Naive thymus-derived CD8-positive, alpha-beta T cell (primary cell): ENCODE measurements at regions not wholly inside any gene's neighbourhood (a gene's known extent, or its start where the extent isn't known, plus 50 kb on each side); places are given as distances from the start of the nearest gene placed in this dataset.

Experiments used
- ATAC-seq, 2 donors: fragments of 150-1000 bp; cut with Tn5 transposase in 1 of 2; sonication (Bioruptor Pico), chemical (Tn5 transposase) in 1 of 2; 1 replicate in 1 of 2; 2 replicates in 1 of 2; pipeline ENCODE4 v1.10.0; 2021; ENCODE audit warnings: mild to moderate bottlenecking in 2 of 2, moderate library complexity in 2 of 2
- POLR2A ChIA-PET: fragments of 350-600 bp; sonication (Branson Sonifier 250); formaldehyde crosslinking; loops from one replicate; lab custom pipeline; 2021; ENCODE audit warnings: antibody characterized with exemption; lab: Charles Lee
- DNase-seq, 10 donors: peaks; one replicate each; pipeline versions ENCODE4 v3.0.0 to v3.0.0-alpha.2; 2020 to 2022
- H3K27ac Mint-ChIP-seq, 10 donors: one replicate each; pipeline ENCODE4 v1.8.0; 2020 to 2022; ENCODE audit warnings: mild to moderate bottlenecking in 10 of 10, mixed read lengths in 10 of 10, moderate library complexity in 4 of 10, inconsistent platforms in 1 of 10
- H3K27me3 Mint-ChIP-seq, 5 donors: one replicate each; pipeline ENCODE4 v1.8.0; 2021 to 2022; ENCODE audit warnings: mixed read lengths in 5 of 5
- H3K36me3 Mint-ChIP-seq, 3 donors: one replicate each; pipeline ENCODE4 v1.8.0; 2020 to 2022; ENCODE audit warnings: mixed read lengths in 3 of 3, mild to moderate bottlenecking in 2 of 3, inconsistent platforms in 1 of 3
- H3K4me1 Mint-ChIP-seq, 4 donors: one replicate each; pipeline ENCODE4 v1.8.0; 2021 to 2022; ENCODE audit warnings: mixed read lengths in 4 of 4
- H3K4me3 Mint-ChIP-seq, 10 donors: one replicate each; pipeline ENCODE4 v1.8.0; 2020 to 2022; ENCODE audit warnings: mild to moderate bottlenecking in 10 of 10, mixed read lengths in 10 of 10, moderate library complexity in 6 of 10, inconsistent platforms in 1 of 10
- H3K9me3 Mint-ChIP-seq, 9 donors: one replicate each; pipeline ENCODE4 v1.8.0; 2020 to 2022; ENCODE audit warnings: mixed read lengths in 9 of 9, mild to moderate bottlenecking in 3 of 9, inconsistent platforms in 1 of 9, moderate library complexity in 1 of 9

DNA sequence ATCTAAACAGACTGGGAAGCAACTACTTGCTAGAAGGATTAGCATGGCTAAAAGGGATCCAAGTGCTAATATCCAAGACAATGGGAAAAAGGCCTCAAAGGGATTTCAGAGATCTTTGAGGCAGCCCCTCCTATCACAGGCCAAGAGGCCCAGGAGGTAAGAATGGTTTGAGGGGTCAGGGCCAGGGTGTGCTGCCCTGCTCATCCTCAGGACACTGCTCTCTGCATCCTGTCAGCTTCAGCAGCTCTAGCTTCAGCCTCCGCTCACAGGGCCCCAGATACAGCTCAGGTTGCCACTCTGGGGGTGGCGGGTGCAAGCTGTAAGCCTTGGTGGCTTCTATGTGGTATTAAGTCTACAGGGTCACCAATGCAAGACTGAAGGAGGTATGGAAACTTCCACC, 278.7 kb downstream of the PARP8 start:
- peaks cover 0 to 7% (median 1%) of the 10 kb centered on the region in 5 donors for H3K27me3 Mint-ChIP-seq
- no peak overlapping the region for H3K4me3 Mint-ChIP-seq
- no peak for ATAC-seq
- POLR2A ChIA-PET: no interaction called here
- H3K36me3 Mint-ChIP-seq: peaks cover 0 to 22% (median 2%) of the 10 kb centered on the region in 3 donors
- no peak for DNase-seq
- H3K4me1 Mint-ChIP-seq: no peaks in the 10 kb centered on the region
- H3K27ac Mint-ChIP-seq: no peak overlapping the region
- H3K9me3 Mint-ChIP-seq: peaks cover 4 to 44% (median 16%) of the 10 kb centered on the region in 9 donors

DNA sequence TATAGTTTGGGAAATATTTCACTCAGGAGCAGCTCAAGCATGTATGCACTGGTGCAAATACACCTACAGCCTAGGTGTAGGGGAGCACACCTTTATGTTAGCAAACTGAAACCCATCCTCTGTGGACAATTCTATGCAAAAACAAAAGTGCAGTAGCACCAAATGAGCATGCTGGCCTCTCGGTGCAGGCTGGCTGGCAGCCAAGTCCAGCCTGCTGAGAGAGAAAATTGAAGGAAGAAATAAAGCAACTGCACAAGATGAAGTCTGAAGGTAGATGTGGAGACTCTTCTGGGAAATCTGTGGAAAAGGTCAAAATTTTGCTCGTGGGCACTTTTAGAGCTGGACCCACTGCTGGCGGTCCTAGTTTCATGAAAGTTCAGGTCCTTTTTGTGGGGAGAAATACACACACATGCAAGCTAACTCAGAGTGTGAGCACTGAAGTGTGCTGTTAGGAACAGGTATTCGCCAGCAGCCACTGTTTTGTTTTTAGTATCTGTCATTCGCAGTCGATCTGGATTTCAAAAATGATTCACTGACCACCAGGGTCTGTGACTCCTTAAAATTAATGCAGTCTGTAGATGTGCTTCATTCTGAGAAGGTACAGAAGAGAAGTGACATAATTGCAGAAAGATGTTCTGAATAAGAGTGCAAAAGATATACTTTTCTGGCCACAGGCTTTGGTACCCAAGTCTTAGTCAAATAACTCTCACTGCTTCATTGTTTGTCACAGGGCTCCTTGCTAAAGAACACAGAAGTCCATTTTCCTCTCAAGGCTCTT, 281.7 kb downstream of the PARP8 start:
- H3K4me3 Mint-ChIP-seq: no peak overlapping the region
- DNase-seq (no peak), ATAC-seq (no peak)
- peaks cover 0 to 10% (median 0%) of the 10 kb centered on the region in 3 donors for H3K36me3 Mint-ChIP-seq
- H3K27ac Mint-ChIP-seq: no peak overlapping the region
- peaks cover 2 to 9% (median 6%) of the 10 kb centered on the region in 5 donors for H3K27me3 Mint-ChIP-seq
- no peaks in the 10 kb centered on the region for H3K4me1 Mint-ChIP-seq
- H3K9me3 Mint-ChIP-seq: peaks cover 0 to 21% (median 10%) of the 10 kb centered on the region in 9 donors
- POLR2A ChIA-PET: no interaction called here

DNA sequence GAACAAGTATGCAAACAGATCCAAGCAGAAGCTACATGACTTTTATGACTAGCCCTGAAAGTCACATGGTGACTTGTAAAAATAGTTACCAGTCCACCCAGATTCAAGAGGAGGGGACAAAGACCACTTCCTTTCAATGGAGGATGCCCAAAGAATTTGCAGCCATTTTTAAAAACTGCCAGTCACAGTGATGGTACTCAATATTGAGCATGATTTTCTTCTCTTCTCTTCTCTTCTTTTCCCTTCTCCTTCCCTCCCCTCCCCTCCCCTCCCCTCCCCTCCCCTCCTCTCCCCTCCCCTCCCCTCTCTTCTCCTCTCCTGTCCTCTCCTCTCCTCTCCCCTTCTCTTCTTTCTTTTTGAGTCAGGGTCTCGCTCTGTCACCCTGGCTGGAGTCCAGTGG, 286.9 kb downstream of the PARP8 start:
- DNase-seq (no peak), ATAC-seq (no peak)
- Mint-ChIP-seq H3K36me3 (no peaks in the 10 kb centered on the region), H3K4me3 (no peak overlapping the region), H3K27ac (no peak overlapping the region), H3K27me3 (peaks cover 12 to 49% (median 18%) of the 10 kb centered on the region in 5 donors), H3K4me1 (no peaks in the 10 kb centered on the region), H3K9me3 (no peaks in the 10 kb centered on the region)
- POLR2A ChIA-PET: no interaction called here

DNA sequence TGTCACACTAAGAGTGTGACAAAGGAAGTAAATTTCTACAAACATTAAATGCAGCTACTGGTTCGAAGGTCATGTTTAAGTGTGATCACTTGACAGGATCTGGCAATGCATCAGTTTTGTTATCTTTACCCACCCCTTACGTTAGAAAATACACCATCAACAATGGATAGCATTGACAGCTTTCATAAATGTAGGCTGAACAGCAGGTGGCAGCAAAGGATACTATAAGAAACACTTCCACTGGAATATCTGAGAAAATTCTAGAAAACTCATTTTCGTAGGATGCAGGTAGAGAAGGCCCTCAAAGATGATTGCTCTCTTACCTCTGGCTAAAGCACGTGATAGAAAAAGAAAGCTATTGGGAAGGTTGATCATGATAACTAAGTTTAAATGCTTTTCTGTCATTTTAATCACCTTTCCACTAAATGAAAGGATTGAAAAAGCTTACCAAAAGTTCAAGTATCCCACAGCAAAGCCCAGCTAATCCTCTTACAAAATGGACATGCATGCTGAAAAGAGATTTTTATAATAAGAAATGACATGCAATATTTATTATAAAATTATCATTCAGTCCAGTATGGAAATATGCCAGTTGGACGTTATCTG, 292.5 kb downstream of the PARP8 start:
- Mint-ChIP-seq H3K36me3 (no peaks in the 10 kb centered on the region), H3K4me1 (peaks cover 2 to 13% (median 10%) of the 10 kb centered on the region in 4 donors), H3K27me3 (peaks cover 16 to 84% (median 36%) of the 10 kb centered on the region in 5 donors), H3K9me3 (no peaks in the 10 kb centered on the region), H3K27ac (no peak overlapping the region), H3K4me3 (no peak overlapping the region)
- POLR2A ChIA-PET: no interaction called here
- no peak for ATAC-seq
- peak in 3 of 10 donors; percentile 9 to 16 (median 13) for DNase-seq

DNA sequence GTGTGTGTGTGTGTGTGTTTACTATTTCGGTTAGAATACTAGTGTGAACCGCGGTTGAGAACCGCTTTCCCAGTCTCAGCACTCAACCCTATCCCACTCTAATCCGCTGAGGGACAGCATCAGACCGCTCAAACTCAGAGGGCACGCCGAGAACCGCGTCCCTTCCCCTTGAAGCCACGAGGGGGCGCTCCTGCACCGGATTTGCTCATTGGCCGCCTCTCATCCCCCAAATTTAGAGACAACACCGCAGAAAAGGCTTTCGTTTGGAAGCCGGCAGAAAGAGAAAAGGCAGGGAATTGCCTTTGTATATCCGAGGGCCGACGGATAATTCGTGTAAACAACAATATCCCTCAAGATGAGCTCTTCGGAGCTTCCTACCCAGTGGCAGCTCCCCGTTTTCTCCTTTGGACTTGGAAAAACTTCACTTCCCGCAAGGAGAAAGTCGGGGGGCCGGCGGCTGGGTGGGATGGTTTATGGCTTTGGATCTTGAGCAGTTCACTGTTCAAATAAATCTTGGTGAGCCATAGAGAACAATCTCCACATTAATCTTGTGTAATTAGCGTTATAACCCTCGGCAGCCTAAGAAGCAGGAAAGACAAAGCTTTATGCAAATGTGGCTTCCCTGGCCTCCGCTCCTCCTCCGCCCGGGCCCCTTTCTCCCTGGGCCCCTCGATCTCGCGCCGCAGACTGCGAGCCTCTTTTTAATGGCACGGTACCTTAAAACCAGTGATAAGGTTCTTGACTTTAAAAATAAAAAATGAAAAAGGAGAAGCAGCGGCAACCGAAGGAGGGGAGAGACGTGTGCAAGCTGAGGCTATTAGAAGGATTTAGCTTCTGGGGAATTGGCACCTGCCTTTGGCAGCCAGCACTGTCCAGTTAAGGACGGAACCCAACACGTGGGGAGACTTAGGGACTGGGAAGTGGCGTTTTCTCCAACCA, 296.8 kb downstream of the PARP8 start:
- POLR2A ChIA-PET: no interaction called here
- Mint-ChIP-seq H3K27me3 (peaks cover 38 to 93% (median 59%) of the 10 kb centered on the region in 5 donors), H3K9me3 (peaks cover 0 to 12% (median 0%) of the 10 kb centered on the region in 9 donors), H3K4me1 (peaks cover 16 to 50% (median 40%) of the 10 kb centered on the region in 4 donors), H3K36me3 (peaks cover 3 to 6% (median 4%) of the 10 kb centered on the region in 3 donors), H3K27ac (peak overlapping the region in 3 of 10 donors; percentile 13 to 91 (median 55)), H3K4me3 (peak overlapping the region; percentile 77 to 91 (median 87))
- ATAC-seq: peak; percentile 71 to 75
- peak; percentile 15 to 69 (median 52) for DNase-seq

DNA sequence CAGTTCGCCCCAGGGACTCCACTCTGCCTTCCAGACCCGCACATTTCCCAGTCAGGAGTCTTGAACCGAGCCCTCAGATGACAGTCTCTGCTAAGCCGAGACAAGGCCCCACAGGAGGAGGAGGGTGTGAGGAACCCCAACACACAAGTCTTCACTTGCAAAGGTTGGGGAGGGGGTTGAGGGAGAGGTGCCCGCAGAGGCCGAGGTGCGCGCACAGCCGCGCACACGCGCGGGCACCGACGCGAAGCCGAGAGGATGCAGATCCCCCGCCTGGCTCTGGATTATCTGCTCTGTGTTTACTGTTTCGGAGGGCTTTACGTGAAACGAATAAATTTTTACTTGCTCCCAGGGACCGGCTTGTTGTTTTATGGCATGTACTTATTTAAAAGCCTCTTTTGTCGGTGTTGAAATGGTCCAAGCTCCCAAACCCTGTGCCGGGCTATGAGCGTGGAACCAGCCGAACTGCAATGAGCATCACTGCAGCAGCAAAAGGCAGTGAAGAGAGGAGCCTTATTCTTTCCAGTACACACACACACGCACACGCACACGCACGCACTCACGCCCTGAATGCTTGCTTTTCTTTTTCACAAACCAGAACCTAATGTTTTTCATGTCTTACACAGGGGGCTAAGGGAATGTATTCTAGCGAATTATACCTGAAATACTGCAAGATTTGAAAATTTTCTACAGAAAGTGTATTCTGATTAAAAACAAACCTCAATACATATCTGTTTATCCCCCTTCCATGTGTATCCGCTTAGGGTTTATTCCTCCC, 297.7 kb downstream of the PARP8 start:
- POLR2A ChIA-PET: no interaction called here
- ATAC-seq (peak in 1 of 2 donors; percentile 42), DNase-seq (peak in 1 of 10 donors; percentile 13)
- peak overlapping the region; percentile 52 to 91 (median 76) for H3K4me3 Mint-ChIP-seq
- H3K9me3 Mint-ChIP-seq: peaks cover 0 to 14% (median 0%) of the 10 kb centered on the region in 9 donors
- peaks cover 46 to 93% (median 65%) of the 10 kb centered on the region in 5 donors for H3K27me3 Mint-ChIP-seq
- H3K36me3 Mint-ChIP-seq: peaks cover 3 to 13% (median 6%) of the 10 kb centered on the region in 3 donors
- peaks cover 19 to 58% (median 50%) of the 10 kb centered on the region in 4 donors for H3K4me1 Mint-ChIP-seq
- H3K27ac Mint-ChIP-seq: no peak overlapping the region

DNA sequence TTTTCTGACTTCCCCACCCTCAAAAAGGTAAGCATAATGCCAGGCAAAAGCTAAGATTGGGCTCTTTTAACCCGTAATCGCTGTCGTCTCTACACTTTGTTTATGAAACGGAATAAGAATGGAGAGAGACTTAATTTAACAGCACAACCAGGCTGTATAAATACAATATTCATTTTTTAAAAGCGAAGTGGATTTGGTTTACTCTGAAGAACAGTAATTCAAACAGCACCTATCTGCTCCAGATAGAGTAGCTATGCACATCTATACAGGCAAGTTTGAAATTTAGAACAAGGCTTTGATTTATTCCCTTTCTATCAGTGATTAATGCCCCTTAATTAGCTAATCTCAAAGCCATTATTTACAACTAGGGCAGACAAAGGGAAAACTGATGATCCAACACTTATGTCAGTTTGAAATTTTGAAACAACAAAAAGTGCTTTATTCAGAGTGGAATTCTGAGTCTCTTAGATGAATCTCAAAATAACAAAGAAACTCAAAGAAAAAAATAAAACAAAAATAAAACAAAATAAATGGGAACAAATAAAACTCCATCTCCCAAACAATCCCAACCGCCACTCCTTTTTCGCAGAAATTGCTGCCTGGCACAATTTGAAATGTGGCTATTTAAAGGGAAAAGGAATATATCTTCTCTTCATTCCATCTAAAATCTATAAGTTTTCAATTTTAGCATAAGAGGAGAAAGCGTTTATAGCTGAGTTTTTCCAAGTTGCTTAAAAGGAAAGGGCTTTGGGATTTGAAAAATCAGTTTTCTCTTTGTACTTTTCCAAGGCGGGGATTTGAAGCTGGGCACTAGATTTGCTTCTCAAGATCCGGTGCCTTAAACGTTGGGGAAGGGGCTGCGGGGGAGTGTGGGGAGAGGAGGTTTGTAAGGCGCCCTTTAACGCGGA, 298.6 kb downstream of the PARP8 start:
- ATAC-seq: no peak
- Mint-ChIP-seq H3K27ac (no peak overlapping the region), H3K4me1 (peaks cover 19 to 67% (median 57%) of the 10 kb centered on the region in 4 donors), H3K36me3 (peaks cover 3 to 13% (median 6%) of the 10 kb centered on the region in 3 donors), H3K4me3 (peak overlapping the region in 7 of 10 donors; percentile 35 to 86 (median 72)), H3K27me3 (peaks cover 41 to 93% (median 64%) of the 10 kb centered on the region in 5 donors), H3K9me3 (peaks cover 0 to 14% (median 0%) of the 10 kb centered on the region in 9 donors)
- DNase-seq: no peak
- POLR2A ChIA-PET: no interaction called here

GRCh38 chr5:50965654-50966375, 299.4 kb downstream of the PARP8 start:
- DNase-seq: no peak
- no peak for ATAC-seq
- Mint-ChIP-seq H3K4me3 (peak overlapping the region in 9 of 10 donors; percentile 12 to 83 (median 60)), H3K9me3 (peaks cover 0 to 14% (median 0%) of the 10 kb centered on the region in 9 donors), H3K27ac (peak overlapping the region in 1 of 10 donors; percentile 65), H3K4me1 (peaks cover 19 to 70% (median 58%) of the 10 kb centered on the region in 4 donors), H3K36me3 (peaks cover 3 to 13% (median 6%) of the 10 kb centered on the region in 3 donors), H3K27me3 (peaks cover 44 to 93% (median 72%) of the 10 kb centered on the region in 5 donors)
- POLR2A ChIA-PET: no interaction called here

DNA sequence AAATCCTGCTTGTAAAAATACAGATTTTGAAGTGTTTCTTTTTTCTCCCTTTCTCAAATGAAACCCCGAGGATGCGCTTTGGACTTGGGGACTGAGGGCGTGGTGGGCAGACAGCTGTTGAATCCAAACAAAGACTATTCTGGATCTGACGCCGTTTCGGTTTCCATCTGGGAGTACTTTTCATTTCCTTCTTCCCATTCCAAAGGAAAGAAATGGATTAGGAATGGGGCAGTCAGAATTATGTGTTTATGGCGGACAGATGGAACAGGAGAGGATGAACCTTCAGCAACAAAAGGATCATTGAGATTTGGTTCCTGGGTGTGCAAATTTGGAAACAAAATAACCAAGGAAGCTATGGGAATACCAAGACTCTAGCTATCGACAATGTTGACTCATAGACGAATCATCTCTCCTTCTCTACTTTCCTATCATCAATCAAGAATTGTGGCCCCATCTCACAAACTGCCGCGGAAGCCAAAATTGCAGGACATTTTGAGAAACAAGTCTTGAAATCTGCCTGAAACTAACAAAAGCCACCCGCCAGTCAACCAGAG, 300.6 kb downstream of the PARP8 start:
- Mint-ChIP-seq H3K27me3 (peaks cover 49 to 92% (median 74%) of the 10 kb centered on the region in 5 donors), H3K4me3 (peak overlapping the region; percentile 46 to 83 (median 72)), H3K36me3 (peaks cover 3 to 13% (median 6%) of the 10 kb centered on the region in 3 donors), H3K27ac (no peak overlapping the region), H3K9me3 (peaks cover 0 to 14% (median 0%) of the 10 kb centered on the region in 9 donors), H3K4me1 (peaks cover 19 to 70% (median 58%) of the 10 kb centered on the region in 4 donors)
- ATAC-seq (no peak), DNase-seq (no peak)
- POLR2A ChIA-PET: no interaction called here
